Hepatocyte (in vitro differentiated cells): ENCODE measurements at regions not wholly inside any gene's neighbourhood (a gene's known extent, or its start where the extent isn't known, plus 50 kb on each side); places are given as distances from the start of the nearest gene placed in this dataset.

Experiments used
- CTCF ChIP-seq: fragments of 200-600 bp; sonication (generic); IDR thresholded peaks from 2 replicates; pipeline ENCODE4 v1.5.1; 2016; ENCODE audit warnings: antibody characterized with exemption, mild to moderate bottlenecking; ENCODE audit not compliant: poor library complexity
- EZH2 ChIP-seq: fragments of 200-600 bp; sonication (generic); IDR thresholded peaks from 2 replicates; pipeline ENCODE4 v1.6.1; 2016; ENCODE audit warnings: antibody characterized with exemption, mild to moderate bottlenecking, borderline replicate concordance

GRCh38 chr15:35842631-35843030, 296.7 kb upstream of the DPH6 start:
- TF ChIP-seq CTCF (no peak), EZH2 (no peak)
